ENCODE measurements at regions not wholly inside any gene's neighbourhood (a gene's known extent, or its start where the extent isn't known, plus 50 kb on each side); places are given as distances from the start of the nearest gene placed in this dataset.

GRCh38 chr22:34800260-34800980 is 265.5 kb upstream of the ISX start:
- no peak for DNase-seq (ENCODE audit: extremely low read depth, low read depth)
- TF ChIP-seq, protein P1, sequence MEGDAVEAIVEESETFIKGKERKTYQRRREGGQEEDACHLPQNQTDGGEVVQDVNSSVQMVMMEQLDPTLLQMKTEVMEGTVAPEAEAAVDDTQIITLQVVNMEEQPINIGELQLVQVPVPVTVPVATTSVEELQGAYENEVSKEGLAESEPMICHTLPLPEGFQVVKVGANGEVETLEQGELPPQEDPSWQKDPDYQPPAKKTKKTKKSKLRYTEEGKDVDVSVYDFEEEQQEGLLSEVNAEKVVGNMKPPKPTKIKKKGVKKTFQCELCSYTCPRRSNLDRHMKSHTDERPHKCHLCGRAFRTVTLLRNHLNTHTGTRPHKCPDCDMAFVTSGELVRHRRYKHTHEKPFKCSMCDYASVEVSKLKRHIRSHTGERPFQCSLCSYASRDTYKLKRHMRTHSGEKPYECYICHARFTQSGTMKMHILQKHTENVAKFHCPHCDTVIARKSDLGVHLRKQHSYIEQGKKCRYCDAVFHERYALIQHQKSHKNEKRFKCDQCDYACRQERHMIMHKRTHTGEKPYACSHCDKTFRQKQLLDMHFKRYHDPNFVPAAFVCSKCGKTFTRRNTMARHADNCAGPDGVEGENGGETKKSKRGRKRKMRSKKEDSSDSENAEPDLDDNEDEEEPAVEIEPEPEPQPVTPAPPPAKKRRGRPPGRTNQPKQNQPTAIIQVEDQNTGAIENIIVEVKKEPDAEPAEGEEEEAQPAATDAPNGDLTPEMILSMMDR (IDR thresholded peaks at IDR 0.05; ENCODE audit: low read depth, low read length) = no peak

- TF ChIP-seq, protein P1 (IDR thresholded peaks at IDR 0.05; ENCODE audit: low read depth, low read length) = no peak
- DNase-seq (ENCODE audit: extremely low read depth, low read depth) = no peak
Observed at GRCh38 chr22:34801221-34801620, 264.7 kb upstream of the ISX start.

- DNase-seq (ENCODE audit: extremely low read depth, low read depth) = no peak
- TF ChIP-seq, protein P1 (IDR thresholded peaks at IDR 0.05; ENCODE audit: low read depth, low read length) = no peak
Observed at GRCh38 chr22:34804091-34804490, 261.9 kb upstream of the ISX start.

DNA sequence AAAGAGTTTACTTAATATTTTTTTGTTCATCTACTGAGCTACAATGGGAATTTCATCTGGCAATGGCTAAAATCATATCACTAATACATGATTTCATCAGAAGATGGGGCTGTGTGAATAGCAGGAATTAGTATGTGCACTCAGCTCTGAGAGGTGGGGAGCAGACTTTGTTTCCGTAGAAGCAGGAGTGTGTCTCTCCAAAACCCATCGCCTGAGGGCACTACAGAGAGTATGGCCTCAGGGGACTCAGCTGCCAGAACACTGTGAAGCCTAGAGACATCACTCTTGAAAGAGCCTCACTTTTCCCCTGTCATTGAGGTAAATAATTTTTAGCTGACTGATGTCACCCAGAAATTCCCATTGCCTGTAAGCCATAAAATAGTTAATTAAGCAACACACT is 261.4 kb upstream of the ISX start:
- DNase-seq (ENCODE audit: extremely low read depth, low read depth) = no peak
- TF ChIP-seq, protein P1 (IDR thresholded peaks at IDR 0.05; ENCODE audit: low read depth, low read length) = no peak

DNA sequence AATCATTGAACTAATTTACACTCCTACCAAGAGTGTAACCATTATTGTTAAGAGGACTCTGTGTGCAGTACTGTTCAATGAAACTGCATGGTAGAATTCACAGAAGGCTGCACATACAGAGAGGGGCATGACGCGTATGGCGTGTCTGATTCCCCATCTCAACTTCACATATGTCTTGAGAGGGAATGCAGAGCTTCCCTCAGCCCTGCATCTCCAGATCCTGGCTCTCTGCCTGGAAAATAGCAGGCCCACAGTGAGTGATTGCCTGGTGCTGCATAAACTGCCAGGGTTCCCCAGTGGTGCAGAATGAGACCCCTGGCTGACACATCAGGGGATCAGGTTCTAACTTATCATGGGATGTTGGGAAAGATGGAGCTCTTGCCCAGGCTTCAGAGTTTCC is 260.2 kb upstream of the ISX start:
- TF ChIP-seq, protein P1 (IDR thresholded peaks at IDR 0.05; ENCODE audit: low read depth, low read length) = no peak
- DNase-seq (ENCODE audit: extremely low read depth, low read depth) = no peak

DNA sequence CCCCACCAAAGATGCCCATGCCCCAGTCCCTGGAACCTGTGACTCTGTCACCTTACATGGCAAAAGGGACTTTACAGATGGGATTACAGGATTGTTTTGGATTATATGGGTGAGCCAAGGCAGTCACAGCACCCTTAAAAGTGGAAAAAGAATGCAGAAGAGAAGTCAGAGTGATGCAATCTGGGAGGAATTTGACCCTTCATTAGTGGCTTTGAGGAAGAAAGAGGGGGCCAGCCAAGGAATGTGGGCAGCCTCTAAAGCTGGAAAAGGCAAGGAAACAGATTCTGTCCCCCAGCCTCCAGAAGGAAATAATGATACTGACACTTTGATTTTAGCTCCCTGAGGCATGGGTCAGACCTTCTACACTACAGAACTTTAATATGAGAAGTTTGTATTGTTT is 257.3 kb upstream of the ISX start:
- TF ChIP-seq, protein P1 (IDR thresholded peaks at IDR 0.05; ENCODE audit: low read depth, low read length) = no peak
- DNase-seq (ENCODE audit: extremely low read depth, low read depth) = no peak

GRCh38 chr22:34812631-34813030 is 253.3 kb upstream of the ISX start:
- TF ChIP-seq, protein P1 (IDR thresholded peaks at IDR 0.05; ENCODE audit: low read depth, low read length) = no peak
- DNase-seq (ENCODE audit: extremely low read depth, low read depth) = no peak

All from AG09319 (cell line).